ENCODE measurements at regions not wholly inside any gene's neighbourhood (a gene's known extent, or its start where the extent isn't known, plus 50 kb on each side); places are given as distances from the start of the nearest gene placed in this dataset.

DNA sequence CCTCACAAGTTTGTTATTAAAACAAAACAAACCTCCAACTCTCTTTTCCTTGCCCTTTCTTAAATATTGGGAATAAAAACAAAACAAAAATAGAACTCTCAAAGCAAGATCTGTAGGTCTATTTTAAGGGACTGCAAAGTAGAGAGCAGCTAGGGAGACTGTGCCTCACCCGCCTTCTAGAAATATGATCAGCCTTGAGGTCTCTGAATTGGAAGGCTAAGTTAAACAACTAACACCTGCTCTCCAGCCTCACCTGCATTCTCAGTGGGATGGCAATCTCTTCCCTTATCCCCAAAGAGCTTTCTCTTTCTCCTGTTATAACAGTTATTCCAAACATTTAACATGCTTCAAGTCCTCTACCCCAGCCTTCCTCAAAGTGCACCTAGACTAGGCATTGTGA, 75.5 kb upstream of the TNR start:
- TF ChIP-seq ZNF274 (IDR thresholded peaks at IDR 0.05; ENCODE audit: low read depth, low read length), result no peak
- no peak for TF ChIP-seq YY1 (IDR thresholded peaks at IDR 0.05; ENCODE audit: insufficient read depth, insufficient read length)
- TF ChIP-seq SUZ12 (IDR thresholded peaks at IDR 0.05; ENCODE audit: extremely low read depth, insufficient read depth, insufficient read length), result no peak

All from NT2/D1 (cell line).